H1 (cell line): ENCODE measurements at regions not wholly inside any gene's neighbourhood (a gene's known extent, or its start where the extent isn't known, plus 50 kb on each side); places are given as distances from the start of the nearest gene placed in this dataset.

Source experiments
- CTCF ChIA-PET: fragments of 300-600 bp; sonication (Branson Sonifier 250); formaldehyde crosslinking; loops from one replicate; lab custom pipeline; 2021; ENCODE audit not compliant: partially characterized antibody; lab: Charles Lee
- POLR2A ChIA-PET: fragments of 300-600 bp; sonication (Branson Sonifier 250); formaldehyde crosslinking; loops from one replicate; lab custom pipeline; 2021; ENCODE audit warnings: inconsistent platforms; ENCODE audit not compliant: partially characterized antibody; lab: Charles Lee
- DNase-seq, 2 experiments: peaks; one replicate each; pipeline versions ENCODE4 v3.0.0 to v3.0.0-alpha.2; 2010 to 2022; ENCODE audit warnings: low spot score in 2 of 2, low read depth in 1 of 2, mixed read lengths in 1 of 2
- FAIRE-seq: peaks from 2 replicates; lab custom pipeline; 2011; peaks lifted over from hg19 to GRCh38; lab: Jason Lieb, UNC
- H2AFZ ChIP-seq: 2 replicates; pipeline ENCODE4 v1.8.1; 2012; ENCODE audit warnings: low read length, inconsistent platforms
- H2AK5ac ChIP-seq: 2 replicates; pipeline ENCODE4 v1.6.1; 2013; ENCODE audit warnings: low read depth, low read length
- H2BK120ac ChIP-seq: replicated peaks from 2 replicates; pipeline ENCODE3; 2013; ENCODE audit warnings: low read depth, low read length, inconsistent platforms
- H2BK12ac ChIP-seq: 2 replicates; pipeline ENCODE4 v1.6.1; 2013; ENCODE audit warnings: low read depth, low read length
- H2BK15ac ChIP-seq: 2 replicates; pipeline ENCODE4 v1.6.1; 2013; ENCODE audit warnings: low read length
- H2BK20ac ChIP-seq: 2 replicates; pipeline ENCODE4 v1.6.1; 2013; ENCODE audit warnings: low read length
- H2BK5ac ChIP-seq: 2 replicates; pipeline ENCODE4 v1.6.1; 2013; ENCODE audit warnings: low read depth, low read length
- H3K14ac ChIP-seq: 2 replicates; pipeline ENCODE4 v1.6.1; 2013; ENCODE audit warnings: inconsistent platforms; ENCODE audit not compliant: insufficient read length
- H3K18ac ChIP-seq: 2 replicates; pipeline ENCODE4 v1.6.1; 2013; ENCODE audit warnings: low read length; ENCODE audit errors: extremely low read depth
- H3K23ac ChIP-seq: 2 replicates; pipeline ENCODE4 v1.6.1; 2013; ENCODE audit warnings: inconsistent platforms; ENCODE audit not compliant: insufficient read length
- H3K23me2 ChIP-seq: 2 replicates; pipeline ENCODE4 v1.6.1; 2013; ENCODE audit warnings: low read depth, low read length
- H3K27ac ChIP-seq: 2 replicates; pipeline ENCODE4 v1.6.1; 2011; ENCODE audit warnings: low read depth, low read length, inconsistent platforms
- H3K27me3 ChIP-seq, 4 experiments: replicated peaks in 1 of 4; 1 replicate in 1 of 4; 2 replicates in 3 of 4; pipeline versions ENCODE4 v1.6.1 to v1.8.1; 2011 to 2013; ENCODE audit warnings: low read length in 3 of 4, mild to moderate bottlenecking in 3 of 4, inconsistent platforms in 2 of 4, mixed read lengths in 2 of 4, moderate library complexity in 1 of 4; ENCODE audit not compliant: control insufficient read depth in 3 of 4, insufficient read depth in 3 of 4; ENCODE audit errors: extremely low read depth in 1 of 4
- H3K36me3 ChIP-seq, 4 experiments: 2 replicates each; pipeline versions ENCODE4 v1.6.1 to v1.8.1; 2011 to 2013; ENCODE audit warnings: mild to moderate bottlenecking in 4 of 4, low read length in 3 of 4, moderate library complexity in 2 of 4, control low read depth in 1 of 4, inconsistent platforms in 1 of 4; ENCODE audit not compliant: insufficient read depth in 4 of 4, control insufficient read depth in 2 of 4
- H3K4ac ChIP-seq: replicated peaks from 2 replicates; pipeline ENCODE3; 2013; ENCODE audit warnings: low read length, low read depth, mixed read lengths, inconsistent platforms; ENCODE audit not compliant: insufficient read length
- H3K4me1 ChIP-seq, 4 experiments: replicated peaks in 1 of 4; 1 replicate in 1 of 4; 2 replicates in 3 of 4; pipeline versions ENCODE4 v1.6.1 to v1.8.1; 2011 to 2013; ENCODE audit warnings: low read length in 3 of 4, inconsistent platforms in 2 of 4, mixed read lengths in 1 of 4; ENCODE audit not compliant: insufficient read depth in 4 of 4, control insufficient read depth in 3 of 4
- H3K4me2 ChIP-seq, 2 experiments: 2 replicates each; pipeline versions ENCODE4 v1.6.1 to v1.8.1; 2011 to 2013; ENCODE audit warnings: low read depth in 2 of 2, low read length in 2 of 2, control low read depth in 1 of 2, inconsistent platforms in 1 of 2, mild to moderate bottlenecking in 1 of 2; ENCODE audit not compliant: insufficient read depth in 1 of 2
- H3K4me3 ChIP-seq, 4 experiments: fragments of 200-600, 300-600 bp in 1 of 4; sonication (generic), shearing (Covaris generic), sonication (Bioruptor Twin) in 1 of 4; 2 replicates each; pipeline versions ENCODE4 v1.5.1 to v1.8.1; 2011 to 2016; ENCODE audit warnings: low read length in 4 of 4, low read depth in 3 of 4, control low read depth in 2 of 4, inconsistent platforms in 2 of 4, mild to moderate bottlenecking in 2 of 4, mixed read lengths in 1 of 4, moderate library complexity in 1 of 4; ENCODE audit not compliant: insufficient read depth in 2 of 4; ENCODE audit errors: extremely low read depth in 1 of 4
- H3K56ac ChIP-seq: replicated peaks from 2 replicates; pipeline ENCODE3; 2013; ENCODE audit warnings: low read depth, mild to moderate bottlenecking, mixed read lengths, low read length, inconsistent platforms; ENCODE audit not compliant: insufficient read length
- H3K79me1 ChIP-seq: 2 replicates; pipeline ENCODE4 v1.6.1; 2013; ENCODE audit warnings: low read depth, low read length, control low read depth
- H3K79me2 ChIP-seq, 2 experiments: 2 replicates each; pipeline versions ENCODE4 v1.6.1 to v1.8.1; 2012 to 2013; ENCODE audit warnings: low read length in 2 of 2, mild to moderate bottlenecking in 2 of 2, inconsistent platforms in 1 of 2; ENCODE audit not compliant: insufficient read depth in 2 of 2, control insufficient read depth in 1 of 2
- H3K9ac ChIP-seq, 4 experiments: replicated peaks in 1 of 4; 1 replicate in 1 of 4; 2 replicates in 3 of 4; pipeline versions ENCODE4 v1.6.1 to v1.8.1; 2011 to 2013; ENCODE audit warnings: low read depth in 3 of 4, low read length in 3 of 4, control low read depth in 2 of 4, mild to moderate bottlenecking in 2 of 4, moderate library complexity in 2 of 4, inconsistent platforms in 1 of 4; ENCODE audit errors: extremely low read depth in 1 of 4
- H3K9me3 ChIP-seq, 2 experiments: 2 replicates each; pipeline versions ENCODE4 v1.6.1 to v1.8.1; 2012 to 2013; ENCODE audit warnings: mild to moderate bottlenecking in 2 of 2, moderate library complexity in 2 of 2, control low read depth in 1 of 2, inconsistent platforms in 1 of 2, low read depth in 1 of 2, low read length in 1 of 2, mixed read lengths in 1 of 2; ENCODE audit not compliant: insufficient read depth in 2 of 2
- H4K20me1 ChIP-seq, 2 experiments: replicated peaks in 1 of 2; 2 replicates each; pipeline versions ENCODE3 to v1.8.1; 2011 to 2013; ENCODE audit warnings: inconsistent platforms in 2 of 2, low read length in 2 of 2, mild to moderate bottlenecking in 1 of 2; ENCODE audit not compliant: insufficient read depth in 2 of 2, control insufficient read depth in 1 of 2
- H4K5ac ChIP-seq: 2 replicates; pipeline ENCODE4 v1.6.1; 2013; ENCODE audit warnings: low read length, low read depth, mixed read lengths, inconsistent platforms; ENCODE audit not compliant: insufficient read length
- H4K8ac ChIP-seq: 2 replicates; pipeline ENCODE4 v1.8.0; 2013; ENCODE audit warnings: mild to moderate bottlenecking, moderate library complexity, low read length, inconsistent platforms; ENCODE audit not compliant: insufficient read depth; ENCODE audit errors: extremely low read depth
- H4K91ac ChIP-seq: replicated peaks from 2 replicates; pipeline ENCODE3; 2013; ENCODE audit warnings: low read length, mixed read lengths, inconsistent platforms; ENCODE audit not compliant: insufficient read length
- CHD1 ChIP-seq: IDR thresholded peaks from 2 replicates; pipeline ENCODE4 v1.6.1; 2012; ENCODE audit warnings: low read depth, low read length, improper control_type of control experiment
- E2F6 ChIP-seq: IDR thresholded peaks from 2 replicates; pipeline ENCODE4 v1.6.1; 2012; ENCODE audit warnings: inconsistent platforms
- POLR2A ChIP-seq, 2 experiments: IDR thresholded peaks; 1 replicate in 1 of 2; 2 replicates in 1 of 2; pipeline ENCODE4 v1.6.1; 2011; ENCODE audit warnings: low read depth in 2 of 2, low read length in 2 of 2, mild to moderate bottlenecking in 2 of 2; ENCODE audit errors: control extremely low read depth in 1 of 2
- SUZ12 ChIP-seq: fragments of 200-600 bp; sonication (generic); IDR thresholded peaks from 2 replicates; pipeline ENCODE4 v1.6.1; 2012; ENCODE audit warnings: mild to moderate bottlenecking, inconsistent platforms, low read length, moderate library complexity, mixed read lengths
- TEAD4 ChIP-seq: IDR thresholded peaks from 2 replicates; pipeline ENCODE4 v1.6.1; 2012; ENCODE audit warnings: low read depth, low read length, inconsistent platforms, mixed read lengths
- USF2 ChIP-seq: IDR thresholded peaks from 2 replicates; pipeline ENCODE4 v1.6.1; 2011; ENCODE audit warnings: low read length, improper control_type of control experiment
- WGBS, 2 experiments: shearing (Covaris generic) in 1 of 2; methylation state at CpG; one replicate each; pipeline versions ENCODE4 v1.1.6 to v1.1.7; 2013 to 2015; ENCODE audit warnings: low lambda C conversion rate in 2 of 2, mixed read lengths in 2 of 2, inconsistent platforms in 1 of 2, low coverage in 1 of 2, missing lambda C conversion rate in 1 of 2; ENCODE audit not compliant: insufficient replicate concordance in 2 of 2, insufficient coverage in 1 of 2, insufficient read length in 1 of 2; ENCODE audit errors: extremely low coverage in 1 of 2, missing lambda C conversion rate in 1 of 2; 5-methylcytosine and 5-hydroxymethylcytosine counted together

GRCh38 chr15:58374147-58374546, 57.6 kb upstream of the LIPC start:
- Histone ChIP-seq H2BK20ac (no peak overlapping the region), H3K56ac (no peak overlapping the region), H3K9ac (no peak overlapping the region), H4K91ac (no peak overlapping the region), H3K79me1 (no peaks in the 10 kb centered on the region), H3K36me3 (no peaks in the 10 kb centered on the region), H4K8ac (no peak overlapping the region), H3K23ac (no peak overlapping the region), H3K4me2 (no peak overlapping the region), H3K4ac (no peak overlapping the region), H2BK120ac (no peak overlapping the region), H2BK12ac (no peak overlapping the region), H3K4me3 (no peak overlapping the region), H3K9me3 (peaks cover 5 to 12% of the 10 kb centered on the region in 2 experiments; a peak in 2 of 4 replicates), H2BK15ac (no peak overlapping the region), H3K18ac (no peak overlapping the region), H4K20me1 (no peaks in the 10 kb centered on the region), H2AK5ac (no peak overlapping the region), H2BK5ac (no peak overlapping the region), H3K79me2 (no peaks in the 10 kb centered on the region), H3K27ac (no peak overlapping the region), H3K27me3 (no peaks in the 10 kb centered on the region), H2AFZ (no peak overlapping the region), H3K4me1 (no peaks in the 10 kb centered on the region), H3K14ac (no peak overlapping the region), H4K5ac (no peak overlapping the region), H3K23me2 (no peaks in the 10 kb centered on the region; the same call in 1 of the 2 replicates)
- TF ChIP-seq USF2 = no peak
- no peak for TF ChIP-seq E2F6
- no peak for TF ChIP-seq CHD1
- no peak for TF ChIP-seq SUZ12
- TF ChIP-seq POLR2A (IDR thresholded peaks at IDR 0.05; ENCODE audit: control extremely low read depth in 1 of 2, low read depth in 2 of 2, low read length in 2 of 2) = no peak
- TF ChIP-seq TEAD4 = no peak
- POLR2A ChIA-PET = no interaction called here
- WGBS, 2 experiments = 91% methylated on average over 3 of the region's 3 CpGs; no CpG with 5 or more reads in 1 of the 2 experiments
- CTCF ChIA-PET = interaction anchor here (0.5 to 2.0 kb wide), 4 partner anchors 9 to 491 kb away, joined by 3 to 12 read pairs (median 6); no protein-coding TSS in a partner anchor
- FAIRE-seq = no peak
- DNase-seq = no peak
